Caki2 (cell line): ENCODE measurements at regions not wholly inside any gene's neighbourhood (a gene's known extent, or its start where the extent isn't known, plus 50 kb on each side); places are given as distances from the start of the nearest gene placed in this dataset.

Experiments
- DNase-seq: peaks from one replicate; pipeline ENCODE4 v3.0.0-alpha.2; 2015; ENCODE audit warnings: low read depth
- in situ Hi-C: cut with HindIII; loops from 2 replicates; pipeline ENCODE4 v1.10.0; 2016; ENCODE audit warnings: low sequenced_read_pairs, low pct_unique_long_range_greater_than_20kb, mixed read lengths

DNA sequence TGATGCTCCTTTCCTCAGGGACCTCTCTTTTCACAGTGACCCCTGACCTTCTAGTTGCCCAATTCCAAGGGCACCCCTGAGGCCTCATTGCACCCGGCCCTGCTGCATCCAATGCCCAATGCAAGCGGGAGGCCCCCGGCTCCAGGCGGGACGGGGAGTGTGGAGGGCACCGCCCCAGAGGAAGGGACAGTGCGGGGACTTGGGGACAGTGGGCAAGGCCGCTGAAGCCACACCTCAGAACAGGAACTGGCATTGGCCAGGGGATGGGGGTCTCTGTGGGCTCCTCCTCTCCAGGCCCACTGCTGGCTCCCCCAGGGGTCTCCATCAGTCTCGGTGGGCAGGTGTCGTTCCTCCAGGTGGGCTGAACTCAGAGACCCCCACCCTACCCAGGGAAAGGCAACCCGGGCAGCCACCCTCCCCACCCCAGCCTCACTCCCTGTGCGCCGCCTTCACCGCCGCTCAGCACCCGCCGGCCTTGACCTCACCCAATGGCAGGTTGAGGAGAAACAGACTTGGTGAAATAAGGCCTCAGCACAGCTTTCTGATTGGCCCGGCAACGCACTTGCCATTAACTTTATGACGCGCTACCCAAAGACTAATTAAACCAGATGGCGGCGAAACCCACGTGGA, 1312.0 kb downstream of the BRD1 start:
- no peak for DNase-seq
- in situ Hi-C loops = no loop called here

DNA sequence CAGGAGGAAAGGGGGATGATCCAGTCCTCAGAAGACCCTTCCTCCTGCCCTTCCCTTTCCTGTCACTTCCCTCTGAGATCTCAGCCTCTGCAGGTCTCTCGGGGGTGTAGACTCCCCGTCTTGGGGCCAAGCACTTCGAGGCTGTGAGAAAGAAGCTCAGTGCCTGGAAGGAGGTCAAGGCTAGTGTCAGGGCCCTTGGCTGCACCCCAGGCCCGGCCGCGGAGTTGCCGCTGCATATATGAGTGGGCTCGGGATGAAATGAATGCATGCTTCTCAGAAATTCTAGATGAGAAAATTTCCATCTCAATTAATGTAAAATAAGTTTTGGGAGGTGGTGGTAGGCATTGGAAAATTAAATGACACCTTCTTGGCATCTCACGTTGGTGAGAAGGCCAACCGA, 1313.7 kb downstream of the BRD1 start:
- no peak for DNase-seq
- in situ Hi-C loops = no loop called here

DNA sequence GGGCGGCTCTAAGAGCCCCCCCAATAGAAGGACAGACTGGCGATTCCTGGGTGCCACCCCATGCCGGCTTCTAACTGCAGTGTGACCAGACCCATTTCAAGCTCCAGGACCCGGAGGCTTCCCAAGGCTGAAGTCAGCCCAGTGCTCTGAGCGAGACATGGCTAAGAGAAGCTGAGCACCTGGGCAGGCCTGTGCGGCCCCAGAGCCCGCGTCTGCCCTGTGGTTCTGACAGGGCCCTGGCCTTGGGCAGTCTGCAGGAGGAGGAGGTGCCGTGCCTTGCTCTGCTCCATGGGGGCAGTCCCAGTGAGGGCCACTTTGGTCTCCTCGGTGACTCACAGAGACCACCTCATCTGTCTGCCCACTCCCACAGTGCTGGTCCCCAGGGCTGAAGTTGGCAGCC, 1314.2 kb downstream of the BRD1 start:
- no peak for DNase-seq
- in situ Hi-C loops = no loop called here

DNA sequence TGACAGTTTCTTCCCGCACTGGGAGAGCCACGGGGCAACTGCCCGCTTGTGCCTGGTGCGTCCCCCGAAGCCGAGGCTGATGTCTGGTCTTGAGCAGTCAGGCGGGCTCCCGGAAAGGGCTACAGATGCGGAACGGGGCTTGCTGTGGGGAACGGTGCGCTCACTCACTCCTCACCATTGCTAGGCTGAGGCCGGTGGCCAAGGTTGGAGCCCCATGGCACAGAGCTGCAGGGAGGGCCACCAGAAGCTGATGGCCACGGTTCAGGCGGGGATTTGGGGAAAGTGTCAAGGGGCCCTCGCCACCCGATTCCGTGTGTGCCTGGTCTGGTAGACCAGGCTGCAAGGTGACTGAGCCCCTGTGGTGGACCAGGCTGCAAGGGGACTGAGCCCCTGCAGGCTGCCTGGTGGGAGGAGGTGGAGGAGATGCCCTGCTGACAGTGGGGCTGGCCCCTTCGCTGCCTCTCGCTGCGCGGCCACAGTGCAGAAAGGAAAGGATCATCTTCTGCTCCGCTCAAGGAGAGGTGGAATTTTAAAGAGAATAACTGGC, 1315.8 kb downstream of the BRD1 start:
- no peak for DNase-seq
- in situ Hi-C loops = no loop called here

DNA sequence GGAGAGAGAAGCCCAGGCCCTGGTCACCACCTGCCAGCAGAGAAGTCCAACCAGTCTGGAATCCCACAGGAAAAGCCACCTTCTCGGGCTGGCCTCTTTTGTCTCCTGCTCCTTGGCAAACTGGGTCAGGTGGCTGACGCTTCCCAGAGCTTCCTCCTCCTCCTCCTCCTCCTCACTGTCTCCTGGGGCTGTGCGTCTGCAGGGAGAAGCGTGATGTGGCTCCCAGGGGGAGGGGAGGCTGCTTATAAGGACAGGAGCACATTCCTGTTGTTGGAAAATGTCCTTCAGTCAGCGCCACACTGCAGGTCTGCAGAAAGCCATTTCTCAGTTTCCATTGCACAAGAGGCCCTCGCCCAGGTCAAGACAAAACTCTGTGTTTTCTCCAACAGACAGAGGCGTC, 1316.5 kb downstream of the BRD1 start:
- in situ Hi-C loops = no loop called here

DNA sequence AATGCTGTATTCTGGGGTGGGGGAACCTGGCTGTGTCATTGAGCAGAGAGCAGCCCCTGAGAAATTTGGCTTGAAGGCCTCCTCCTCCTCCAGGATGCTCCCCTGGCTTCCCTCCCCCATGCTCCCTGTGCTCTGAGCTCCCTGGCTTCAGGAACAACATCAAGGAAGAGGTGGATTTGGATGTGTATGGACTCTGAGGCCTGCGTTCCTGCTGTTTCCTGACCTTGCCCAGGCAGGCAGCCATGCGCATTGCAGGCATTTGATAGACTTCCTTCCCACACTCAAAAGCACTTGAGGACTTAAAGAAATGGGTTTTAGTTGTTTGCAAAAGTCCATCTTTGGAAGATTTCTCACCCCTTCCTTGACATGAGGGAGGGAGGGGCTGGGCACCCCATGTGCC, 1317.1 kb downstream of the BRD1 start:
- DNase-seq = no peak
- in situ Hi-C loops = no loop called here

More for the DNA sequence above, 1316.5 kb downstream of the BRD1 start:
- no peak for DNase-seq

DNA sequence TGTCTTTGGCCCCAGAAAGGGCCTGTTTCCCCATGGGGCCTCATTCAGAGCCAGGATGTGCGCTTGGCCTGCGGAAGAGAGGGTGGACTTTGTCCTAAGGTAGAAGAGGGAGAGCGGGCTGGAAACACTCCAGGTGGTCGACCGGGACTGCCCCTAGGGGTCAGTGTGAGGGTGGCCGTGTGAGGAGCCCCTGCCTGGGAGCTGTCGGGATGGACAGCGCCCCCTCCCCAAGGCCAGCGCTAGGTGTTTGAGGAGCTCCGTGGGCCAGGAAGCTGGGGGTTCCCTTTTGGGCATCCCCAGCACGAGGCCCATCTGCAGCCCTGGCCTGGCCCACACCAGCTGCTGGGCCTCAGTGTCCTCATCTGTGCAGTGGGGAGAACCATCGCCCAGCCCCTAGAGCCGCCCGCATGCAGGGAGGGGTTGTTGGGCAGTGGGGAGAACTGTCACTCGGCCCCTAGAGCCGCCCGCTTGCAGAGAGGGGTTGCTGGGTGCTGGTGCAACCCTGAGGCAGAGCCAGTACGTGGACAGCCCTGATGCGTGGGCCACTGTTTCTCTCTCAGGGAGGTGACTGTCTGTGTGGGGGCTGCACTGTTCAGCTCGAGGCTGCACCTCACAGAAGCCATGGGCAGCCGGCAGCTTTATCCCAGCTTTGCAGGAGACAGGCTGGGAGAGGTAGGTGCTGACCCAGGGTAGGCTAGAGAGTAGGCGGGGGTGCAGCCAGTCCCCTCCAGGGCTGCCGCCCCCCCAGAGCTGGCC, 1319.9 kb downstream of the BRD1 start:
- in situ Hi-C loops = no loop called here
- no peak for DNase-seq

DNA sequence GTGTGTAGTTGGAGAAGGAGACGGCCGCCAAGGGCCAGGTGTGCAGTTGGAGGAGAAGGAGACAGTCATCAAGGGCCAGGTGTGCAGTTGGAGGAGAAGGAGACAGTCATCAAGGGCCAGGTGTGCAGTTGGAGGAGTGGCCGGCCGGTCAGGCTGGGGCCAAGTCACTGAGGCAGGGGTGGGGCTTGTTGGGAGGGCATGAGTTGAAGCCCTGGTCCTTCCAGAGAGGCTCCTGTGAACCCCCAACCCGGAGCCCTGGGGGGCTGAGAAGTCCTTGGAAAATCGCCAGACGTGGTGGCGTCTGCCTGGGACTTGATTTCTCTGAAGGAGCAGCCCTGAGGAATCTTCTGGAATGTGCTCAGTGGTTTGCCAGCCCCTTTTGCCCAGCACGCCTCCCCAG, 1320.5 kb downstream of the BRD1 start:
- no peak for DNase-seq
- in situ Hi-C loops = no loop called here

DNA sequence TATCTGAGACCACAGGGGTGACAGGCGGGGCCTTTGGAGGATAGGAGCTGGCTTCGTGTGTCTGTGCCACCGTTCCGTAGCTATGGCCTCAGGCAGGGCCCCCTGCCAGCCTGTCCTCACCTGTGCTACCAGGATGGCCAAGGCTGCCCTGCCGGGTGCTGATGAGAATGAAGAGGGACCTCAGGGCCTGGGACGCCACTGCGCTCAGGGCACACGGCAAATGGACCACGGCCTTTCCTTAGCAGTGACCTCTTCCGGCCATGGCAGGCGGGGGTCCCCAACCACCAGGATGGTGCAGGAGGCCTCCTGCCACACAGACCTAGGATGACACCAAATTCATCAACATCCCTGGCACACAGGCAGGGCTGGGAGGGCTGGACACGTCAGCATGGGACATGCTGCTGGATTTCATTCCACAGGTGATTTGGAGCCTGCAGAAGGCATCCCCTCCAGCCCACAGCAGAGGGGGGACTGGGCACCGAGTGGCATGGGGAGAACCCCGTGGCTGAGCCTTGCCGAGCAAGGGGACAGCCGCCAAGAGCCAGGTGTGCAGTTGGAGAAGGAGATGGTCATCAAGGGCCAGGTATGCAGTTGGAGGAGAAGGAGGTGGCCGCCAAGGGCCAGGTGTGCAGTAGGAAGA, 1321.0 kb downstream of the BRD1 start:
- in situ Hi-C loops = no loop called here
- no peak for DNase-seq

DNA sequence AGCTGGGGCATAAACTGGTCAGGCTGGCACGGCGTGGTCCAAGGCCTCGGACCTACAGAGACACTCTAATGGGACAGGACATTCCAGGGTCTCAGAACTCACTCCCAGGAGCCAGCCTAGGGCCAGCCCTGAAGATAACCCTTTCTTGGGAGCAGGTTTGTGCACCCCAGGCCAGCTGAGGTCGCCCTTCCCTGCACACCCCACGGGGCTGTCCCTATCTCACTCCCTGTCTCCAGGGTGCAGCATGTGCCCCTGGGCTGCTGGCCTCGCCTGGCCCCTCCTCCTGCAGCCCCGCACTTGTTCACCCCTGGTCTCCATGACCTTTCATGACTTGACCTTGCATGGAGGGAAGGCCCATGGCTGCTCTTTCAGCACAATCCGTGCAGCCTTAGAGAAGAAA, 1321.8 kb downstream of the BRD1 start:
- no peak for DNase-seq
- in situ Hi-C loops = no loop called here

DNA sequence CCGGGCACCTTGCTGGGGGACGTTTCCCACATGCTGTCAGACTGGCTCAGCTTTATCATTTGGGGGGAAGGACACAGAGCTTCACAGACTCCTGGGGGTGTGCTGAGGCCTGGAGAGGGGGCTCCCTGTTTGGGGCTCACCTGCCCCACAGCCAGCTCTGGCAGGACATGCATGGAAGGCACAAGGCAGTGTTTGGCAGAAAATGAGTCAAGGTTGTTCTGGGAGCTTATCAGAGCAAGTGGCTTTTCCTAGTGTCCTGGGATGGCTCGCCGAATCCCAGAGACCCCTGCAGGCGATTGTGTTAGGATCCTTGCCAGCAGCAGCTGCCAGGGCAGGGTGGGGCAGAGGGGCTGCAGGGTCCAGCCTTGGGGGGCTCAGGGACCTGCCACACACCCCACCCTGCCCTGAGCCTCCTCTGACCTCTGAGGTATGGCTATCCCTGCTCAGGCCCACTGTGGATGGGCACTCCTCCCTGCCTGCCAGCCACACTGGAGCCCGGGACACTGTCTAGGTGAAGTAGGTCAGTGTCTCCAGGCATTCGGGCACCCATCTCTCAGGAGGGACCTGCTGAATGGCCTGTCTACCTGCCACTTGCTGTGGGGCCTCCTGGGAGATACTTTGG, 1323.0 kb downstream of the BRD1 start:
- in situ Hi-C loops = no loop called here
- DNase-seq = no peak

DNA sequence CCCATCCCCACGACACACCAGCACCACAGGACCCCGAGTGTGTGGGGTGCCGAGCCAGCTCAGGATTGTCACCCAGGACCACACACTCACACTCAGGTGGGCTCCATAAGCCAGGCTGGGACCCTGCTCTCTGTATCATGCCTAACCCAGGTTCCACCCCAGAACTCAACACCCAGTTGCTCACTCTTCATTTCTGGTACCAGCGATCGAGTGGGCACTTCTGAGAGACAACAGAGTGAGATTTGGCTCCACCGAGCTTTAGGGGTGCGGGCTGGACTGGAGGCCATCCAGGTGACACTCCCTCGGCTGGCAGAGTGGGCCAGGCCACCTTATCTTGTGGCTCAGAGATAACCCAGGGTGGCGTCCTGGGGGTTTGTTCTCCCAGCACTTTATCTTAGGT, 1323.8 kb downstream of the BRD1 start:
- in situ Hi-C loops = no loop called here
- no peak for DNase-seq

DNA sequence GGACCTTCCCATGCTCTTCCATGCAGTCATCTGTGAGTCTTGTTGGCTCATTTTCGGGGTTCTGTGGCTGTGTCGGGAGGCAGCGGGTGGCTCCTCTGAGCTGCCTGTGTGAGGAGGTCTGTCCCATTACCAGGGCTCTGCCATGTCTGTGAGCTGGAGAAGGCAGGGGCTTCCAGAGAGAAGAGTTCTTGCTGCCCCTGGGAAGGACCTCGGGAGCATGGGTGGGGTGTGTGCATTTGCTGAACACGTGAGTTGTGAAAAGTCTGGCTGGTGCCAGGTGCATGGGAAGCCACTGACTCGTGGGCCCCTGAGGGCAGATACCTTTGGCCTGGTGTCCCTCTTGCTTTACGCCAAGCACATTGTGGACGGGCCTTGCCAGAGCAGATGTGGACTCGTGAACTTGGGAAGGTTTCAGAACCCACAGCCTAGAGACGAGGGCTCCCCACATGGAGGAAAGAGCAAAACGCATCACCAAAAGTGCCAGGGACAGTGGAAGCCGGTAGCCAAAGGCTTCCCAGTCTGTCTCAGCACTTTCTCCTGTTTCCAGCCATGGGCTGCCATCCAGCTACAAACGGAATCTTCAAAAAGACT, 1324.5 kb downstream of the BRD1 start:
- no peak for DNase-seq
- in situ Hi-C loops = no loop called here

DNA sequence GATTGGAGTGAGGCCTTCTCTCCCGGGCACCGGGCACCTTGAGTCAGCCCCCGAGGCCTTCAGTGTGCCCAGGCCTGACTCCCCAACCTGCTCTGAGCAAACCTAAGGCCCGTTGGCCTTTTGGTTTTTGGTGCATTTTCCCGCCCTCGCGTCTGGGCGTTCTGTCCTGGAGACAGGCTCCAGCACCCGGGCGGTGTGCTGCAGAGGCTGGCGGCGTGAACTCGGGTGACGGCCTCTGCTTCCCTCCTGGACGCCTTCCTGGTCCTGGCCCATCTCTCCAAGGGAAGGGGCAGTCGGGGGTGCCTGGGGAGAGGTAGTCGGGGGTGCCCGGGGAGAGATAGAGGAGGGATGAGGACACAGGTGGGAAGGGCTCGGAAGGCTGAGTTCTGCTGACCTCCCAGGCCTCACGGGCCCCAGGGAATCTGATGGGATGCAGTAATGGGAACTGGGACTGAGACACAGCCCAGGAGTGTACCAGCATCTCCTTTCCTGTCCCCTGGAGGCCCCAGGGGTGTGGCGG, 1326.4 kb downstream of the BRD1 start:
- in situ Hi-C loops = no loop called here

DNA sequence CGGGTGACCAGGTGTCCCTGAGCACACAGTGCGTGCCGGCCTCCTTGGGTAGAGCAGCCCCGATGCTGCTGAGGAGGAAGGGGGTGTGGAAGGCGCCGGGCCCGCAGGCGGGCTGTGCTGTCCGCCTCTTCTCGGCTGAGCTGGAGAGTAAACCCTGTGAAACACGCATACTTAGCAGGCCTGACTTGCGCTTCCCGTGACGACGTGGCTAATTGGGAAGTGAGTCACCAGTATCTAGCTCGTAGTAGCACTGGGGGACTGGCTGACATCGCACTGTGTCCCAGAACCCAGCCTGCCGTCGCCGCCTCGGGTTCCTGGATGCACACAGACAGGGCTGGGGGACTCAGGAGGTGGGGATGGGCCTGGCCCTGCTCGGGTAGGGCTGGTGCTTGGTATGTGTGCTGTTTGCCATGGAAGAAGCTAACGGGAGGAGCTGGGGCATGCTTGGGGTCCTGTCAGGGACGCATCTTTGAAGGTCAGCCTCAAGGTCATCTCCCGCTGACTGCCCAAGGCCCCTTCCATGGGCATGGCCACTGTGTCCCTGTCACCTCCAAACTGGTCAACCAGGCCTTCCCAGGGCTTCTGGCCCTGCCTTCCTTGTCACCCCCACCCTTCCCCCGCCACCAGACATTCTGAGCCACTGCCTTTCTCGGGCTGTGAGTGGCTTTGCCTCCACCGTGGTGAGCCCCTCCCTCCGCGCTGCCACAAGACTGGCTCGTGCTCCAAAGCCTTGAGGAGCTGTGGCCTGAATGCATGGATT, 1327.0 kb downstream of the BRD1 start:
- in situ Hi-C loops = no loop called here
- no peak for DNase-seq

More for the DNA sequence above, 1326.4 kb downstream of the BRD1 start:
- DNase-seq = no peak

DNA sequence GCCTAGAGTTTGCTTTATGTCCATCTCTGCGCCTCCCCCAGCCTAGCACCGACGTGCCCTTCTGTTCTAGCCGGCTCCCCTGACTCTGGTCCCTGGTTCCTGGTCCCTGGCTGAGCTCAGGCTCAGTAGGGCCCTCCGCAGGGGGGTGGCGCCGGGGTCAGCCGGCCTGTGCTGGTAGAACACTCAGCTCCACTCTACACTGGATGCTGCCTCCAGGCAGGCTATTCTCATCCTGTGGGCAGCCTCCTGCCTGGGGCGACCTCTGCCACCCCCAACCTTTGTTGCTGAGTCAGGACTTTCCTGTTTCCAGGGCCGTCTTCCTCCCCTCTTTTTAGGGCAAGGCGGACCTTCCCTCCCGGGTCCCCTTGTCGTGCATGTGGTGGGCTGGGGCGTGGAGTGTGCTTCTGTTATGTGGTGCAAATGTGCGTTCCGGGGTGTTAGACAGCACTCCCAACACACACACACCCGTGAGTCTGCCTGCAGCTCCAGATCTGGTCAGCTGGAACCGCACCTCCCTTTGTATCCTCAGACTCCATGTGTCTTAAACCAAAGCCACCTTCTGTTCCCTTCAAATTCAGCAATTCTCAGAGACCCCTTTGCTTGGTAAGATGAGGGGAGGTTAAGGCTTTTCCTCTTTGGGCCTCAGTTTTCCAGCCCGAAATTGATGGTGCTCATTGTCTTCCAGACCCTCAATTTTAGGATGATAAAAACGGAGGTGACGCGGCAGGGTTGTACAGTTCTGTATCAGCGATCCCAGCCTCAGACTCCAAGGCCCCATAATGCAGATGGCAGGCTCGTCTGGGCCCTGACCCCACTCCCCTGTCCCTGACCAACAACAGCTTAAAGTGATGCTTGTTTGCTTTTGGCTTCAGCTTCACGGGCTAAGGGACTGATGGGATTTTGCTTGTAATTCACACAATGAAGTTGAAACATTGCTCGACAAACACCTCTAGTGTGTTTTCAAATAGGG, 1327.9 kb downstream of the BRD1 start:
- DNase-seq = no peak
- in situ Hi-C loops = no loop called here
